HCT116 (cell line): ENCODE measurements at regions not wholly inside any gene's neighbourhood (a gene's known extent, or its start where the extent isn't known, plus 50 kb on each side); places are given as distances from the start of the nearest gene placed in this dataset.

Source experiments
- ATAC-seq: fragments of 200-7000 bp; cut with Tn5 transposase; 2 replicates; pipeline ENCODE4 v1.9.1; 2020; ENCODE audit warnings: mild to moderate bottlenecking, moderate library complexity
- BruUV-seq: library from RNA; stranded (reverse); fragments of 400-500 nt; replicated peaks from 2 replicates; lab custom pipeline; 2021; lab: Mats Ljungman, UMichigan
- CTCF ChIA-PET: fragments of 300-600 bp; sonication (Branson Sonifier 250); formaldehyde crosslinking; loops from one replicate; lab custom pipeline; 2021; ENCODE audit warnings: antibody characterized with exemption; lab: Charles Lee
- POLR2A ChIA-PET: fragments of 300-600, 350-600 bp; sonication (Branson Sonifier 250); formaldehyde crosslinking; loops from one replicate; lab custom pipeline; 2021; ENCODE audit warnings: antibody characterized with exemption; lab: Charles Lee
- RAD21 ChIA-PET, 2 experiments: fragments of 300-600 bp; sonication (Branson Sonifier 250); formaldehyde crosslinking; loops; one replicate each; lab custom pipeline; 2023; ENCODE audit warnings: low total read pairs in 2 of 2; ENCODE audit not compliant: uncharacterized antibody in 2 of 2, unreplicated experiment in 2 of 2, low non-redundant PET in 1 of 2; lab: Charles Lee
- DNase-seq: peaks from one replicate; pipeline ENCODE4 v3.0.0-alpha.2; 2010; ENCODE audit warnings: low read depth, low spot score
- H2AFZ ChIP-seq: fragments of 200-600 bp; shearing (Covaris generic), sonication (generic); 2 replicates; pipeline ENCODE4 v1.6.1; 2017; ENCODE audit warnings: low read depth, mixed run types, mixed read lengths, antibody characterized with exemption, low read length; ENCODE audit not compliant: poor library complexity, severe bottlenecking
- H3K27ac ChIP-seq: 2 replicates; pipeline ENCODE4 v1.5.1; 2012; ENCODE audit warnings: low read depth, low read length
- H3K27me3 ChIP-seq: fragments of 200-600 bp; sonication (generic); 2 replicates; pipeline ENCODE4 v1.6.1; 2016; ENCODE audit warnings: mixed run types, low read length, mixed read lengths; ENCODE audit not compliant: insufficient read depth
- H3K36me3 ChIP-seq, 2 experiments: fragments of 200-500 bp in 1 of 2; fragments of 200-600 bp in 1 of 2; sonication (Bioruptor generic) in 1 of 2; sonication (generic) in 1 of 2; 2 replicates each; pipeline versions ENCODE4 v1.5.1 to v1.6.1; 2014 to 2016; ENCODE audit warnings: low read length in 2 of 2, inconsistent platforms in 1 of 2, mixed read lengths in 1 of 2, mixed run types in 1 of 2; ENCODE audit not compliant: insufficient read depth in 2 of 2, control insufficient read depth in 1 of 2
- H3K4me1 ChIP-seq, 2 experiments: fragments of 200-600 bp in 1 of 2; sonication (generic) in 1 of 2; 2 replicates each; pipeline versions ENCODE4 v1.5.1 to v1.6.1; 2012 to 2017; ENCODE audit warnings: low read length in 2 of 2, inconsistent platforms in 1 of 2, mild to moderate bottlenecking in 1 of 2, mixed read lengths in 1 of 2, mixed run types in 1 of 2, moderate library complexity in 1 of 2; ENCODE audit not compliant: insufficient read depth in 2 of 2, control insufficient read depth in 1 of 2
- H3K4me2 ChIP-seq: fragments of 200-600 bp; sonication (generic); 2 replicates; pipeline ENCODE4 v1.6.1; 2017; ENCODE audit warnings: mixed run types, low read length, mixed read lengths
- H3K4me3 ChIP-seq, 2 experiments: fragments of 200-600 bp in 1 of 2; sonication (generic) in 1 of 2; replicated peaks in 1 of 2; 2 replicates each; pipeline ENCODE4 v1.5.1; 2011 to 2016; ENCODE audit warnings: low read length in 2 of 2, control low read depth in 1 of 2, low read depth in 1 of 2, mild to moderate bottlenecking in 1 of 2, mixed read lengths in 1 of 2, mixed run types in 1 of 2
- H3K79me2 ChIP-seq: fragments of 200-600 bp; sonication (generic); 2 replicates; pipeline ENCODE4 v1.6.1; 2017; ENCODE audit warnings: mild to moderate bottlenecking, mixed run types, low read length, moderate library complexity, mixed read lengths; ENCODE audit not compliant: insufficient read depth
- H3K9ac ChIP-seq: fragments of 200-600 bp; sonication (generic); 2 replicates; pipeline ENCODE4 v1.6.1; 2016; ENCODE audit warnings: low read length, mixed read lengths
- H3K9me2 ChIP-seq: fragments of 200-600 bp; sonication (generic), shearing (Covaris generic); 2 replicates; pipeline ENCODE4 v1.6.1; 2017; ENCODE audit warnings: mixed run types, mild to moderate bottlenecking, moderate library complexity; ENCODE audit not compliant: insufficient read depth
- H3K9me3 ChIP-seq, 2 experiments: fragments of 200-500 bp in 1 of 2; fragments of 200-600 bp in 1 of 2; sonication (Bioruptor generic) in 1 of 2; sonication (generic) in 1 of 2; 2 replicates each; pipeline ENCODE4 v1.6.1; 2014 to 2017; ENCODE audit warnings: low read length in 2 of 2, mixed read lengths in 2 of 2, inconsistent platforms in 1 of 2, low read depth in 1 of 2, mild to moderate bottlenecking in 1 of 2, mixed run types in 1 of 2, moderate library complexity in 1 of 2; ENCODE audit not compliant: control insufficient read depth in 1 of 2, insufficient read depth in 1 of 2
- H4K20me1 ChIP-seq: fragments of 200-600 bp; sonication (generic), shearing (Covaris generic); 2 replicates; pipeline ENCODE4 v1.6.1; 2017; ENCODE audit warnings: mixed run types, mild to moderate bottlenecking, moderate library complexity; ENCODE audit not compliant: insufficient read depth
- ATF3 ChIP-seq: IDR thresholded peaks from 2 replicates; pipeline ENCODE4 v1.6.1; 2012
- CBX3 ChIP-seq: IDR thresholded peaks from 2 replicates; pipeline ENCODE4 v1.6.1; 2012; ENCODE audit warnings: low read depth
- CEBPB ChIP-seq: IDR thresholded peaks from 2 replicates; pipeline ENCODE4 v1.6.1; 2012; ENCODE audit warnings: low read depth
- EGR1 ChIP-seq: IDR thresholded peaks from 2 replicates; pipeline ENCODE4 v1.6.1; 2012; ENCODE audit warnings: low read depth
- ELF1 ChIP-seq: IDR thresholded peaks from 2 replicates; pipeline ENCODE4 v1.6.1; 2012; ENCODE audit warnings: low read depth, borderline replicate concordance
- EZH2 ChIP-seq: fragments of 200-600 bp; sonication (generic); IDR thresholded peaks from 2 replicates; pipeline ENCODE4 v1.6.1; 2017; ENCODE audit warnings: antibody characterized with exemption, mixed run types
- EZH2phosphoT487 ChIP-seq: fragments of 200-600 bp; IDR thresholded peaks from 2 replicates; pipeline ENCODE4 v1.6.1; 2018; ENCODE audit warnings: antibody characterized with exemption, borderline replicate concordance
- FOSL1 ChIP-seq: IDR thresholded peaks from 2 replicates; pipeline ENCODE4 v1.6.1; 2012; ENCODE audit warnings: low read depth
- JUND ChIP-seq: IDR thresholded peaks from 2 replicates; pipeline ENCODE4 v1.6.1; 2012
- MAX ChIP-seq: IDR thresholded peaks from 2 replicates; pipeline ENCODE4 v1.6.1; 2012
- POLR2A ChIP-seq: IDR thresholded peaks from 2 replicates; pipeline ENCODE4 v1.7.0; 2011; ENCODE audit warnings: borderline replicate concordance; ENCODE audit not compliant: insufficient read depth, insufficient read length; ENCODE audit errors: extremely low read depth
- RAD21 ChIP-seq: IDR thresholded peaks from 2 replicates; pipeline ENCODE4 v1.6.1; 2012; ENCODE audit warnings: low read depth, mild to moderate bottlenecking
- REST ChIP-seq: IDR thresholded peaks from 2 replicates; pipeline ENCODE4 v1.6.1; 2012; ENCODE audit warnings: low read depth
- SIN3A ChIP-seq: IDR thresholded peaks from 2 replicates; pipeline ENCODE4 v1.6.1; 2012; ENCODE audit warnings: low read depth
- SP1 ChIP-seq: IDR thresholded peaks from 2 replicates; pipeline ENCODE4 v1.6.1; 2012; ENCODE audit warnings: low read depth
- SRF ChIP-seq: IDR thresholded peaks from 2 replicates; pipeline ENCODE4 v1.6.1; 2012; ENCODE audit warnings: low read depth
- YY1 ChIP-seq: IDR thresholded peaks from 2 replicates; pipeline ENCODE4 v1.6.1; 2011; ENCODE audit warnings: low read length, low read depth, moderate library complexity, mild to moderate bottlenecking; ENCODE audit not compliant: insufficient replicate concordance; ENCODE audit errors: extremely low read depth
- ZBTB33 ChIP-seq: IDR thresholded peaks from 2 replicates; pipeline ENCODE4 v1.6.1; 2011; ENCODE audit warnings: mild to moderate bottlenecking, low read length, moderate library complexity; ENCODE audit not compliant: insufficient replicate concordance; ENCODE audit errors: extremely low read depth
- ZFX ChIP-seq: fragments of 450-650 bp; IDR thresholded peaks from 2 replicates; pipeline ENCODE4 v1.6.1; 2017
- intact Hi-C: fragments of 100-400 bp; cut with micrococcal nuclease; formaldehyde crosslinking; loops from 2 replicates; pipeline ENCODE4 v1.10.0; 2022

- H3K4me2 ChIP-seq = no peak overlapping the region
- CTCF ChIA-PET = interaction anchor here (1.1 kb wide), 1 partner anchor 505 kb away, joined by 3 read pairs; no protein-coding TSS in a partner anchor
- BruUV-seq = no TSS peak
- TF ChIP-seq SRF (no peak), SIN3A (no peak), EZH2phosphoT487 (no peak), EZH2 (no peak), JUND (no peak), MAX (no peak), POLR2A (no peak), SP1 (no peak), FOSL1 (no peak), EGR1 (no peak), CEBPB (no peak), CBX3 (no peak), ZBTB33 (no peak), ATF3 (no peak), ELF1 (no peak), ZFX (no peak), YY1 (no peak), REST (no peak), RAD21 (no peak)
- TF ChIP-seq, all 23 proteins: peak for 0
- Histone ChIP-seq H2AFZ (no peak overlapping the region), H3K9me3 (no peaks in the 10 kb centered on the region), H3K27ac (peak overlapping the region; percentile 96; the same call in 1 of the 2 replicates), H4K20me1 (no peaks in the 10 kb centered on the region), H3K4me1 (peaks cover 68 to 89% of the 10 kb centered on the region in 2 experiments), H3K9ac (no peak overlapping the region), H3K4me3 (no peak overlapping the region), H3K36me3 (no peaks in the 10 kb centered on the region; a peak in 1 of 4 replicates), H3K9me2 (no peaks in the 10 kb centered on the region; the same call in 1 of the 2 replicates), H3K27me3 (no peaks in the 10 kb centered on the region), H3K79me2 (peaks cover 26% of the 10 kb centered on the region)
- ChIA-PET POLR2A (no interaction called here), RAD21 (no interaction called here)
- intact Hi-C loops = loop anchor here (2.0 to 10.0 kb wide), 5 partner anchors 119 to 872 kb away; no protein-coding TSS in a partner anchor
- DNase-seq (no peak), ATAC-seq (no peak)
Measured at GRCh38 chr10:28243923-28244322, 58.9 kb downstream of the MPP7 start.
